WTC11 (cell line): ENCODE measurements at regions not wholly inside any gene's neighbourhood (a gene's known extent, or its start where the extent isn't known, plus 50 kb on each side); places are given as distances from the start of the nearest gene placed in this dataset.

Experiments
- ATAC-seq: fragments of 200-7000 bp; cut with Tn5 transposase; 2 replicates; pipeline ENCODE4 v1.10.0; 2021; ENCODE audit warnings: mild to moderate bottlenecking, moderate library complexity
- CTCF ChIA-PET: fragments of 300-600 bp; sonication (Branson Sonifier 250); formaldehyde crosslinking; loops from one replicate; lab custom pipeline; 2021; ENCODE audit warnings: antibody characterized with exemption; lab: Charles Lee
- POLR2A ChIA-PET: fragments of 350-600 bp; sonication (Branson Sonifier 250); formaldehyde crosslinking; loops from one replicate; lab custom pipeline; 2021; ENCODE audit warnings: antibody characterized with exemption; lab: Charles Lee
- DNase-seq: peaks from one replicate; pipeline ENCODE4 v3.0.0; 2021; ENCODE audit warnings: low spot score
- H3K27ac Mint-ChIP-seq: 2 replicates; pipeline ENCODE4 v1.8.0; 2021; ENCODE audit warnings: mixed read lengths
- H3K27me3 Mint-ChIP-seq: 2 replicates; pipeline ENCODE4 v1.8.0; 2021; ENCODE audit warnings: low read depth, mild to moderate bottlenecking, moderate library complexity, mixed read lengths
- H3K36me3 Mint-ChIP-seq: 2 replicates; pipeline ENCODE4 v1.8.0; 2021; ENCODE audit warnings: mixed read lengths
- H3K4me1 Mint-ChIP-seq: 2 replicates; pipeline ENCODE4 v1.8.0; 2022; ENCODE audit warnings: mixed read lengths
- H3K4me3 Mint-ChIP-seq: 2 replicates; pipeline ENCODE4 v1.8.0; 2021; ENCODE audit warnings: mild to moderate bottlenecking, moderate library complexity, mixed read lengths
- H3K9me3 Mint-ChIP-seq: 2 replicates; pipeline ENCODE4 v1.8.0; 2021; ENCODE audit warnings: mixed read lengths
- ARID4B ChIP-seq: sonication (generic); formaldehyde crosslinking; IDR thresholded peaks from 2 replicates; pipeline ENCODE4 v1.8.0; 2023; ENCODE audit warnings: missing genetic modification reagents, mild to moderate bottlenecking, borderline replicate concordance
- ATF2 ChIP-seq: sonication (generic); formaldehyde crosslinking; IDR thresholded peaks from 2 replicates; pipeline ENCODE4 v1.8.1; 2022; ENCODE audit warnings: low read depth, missing genetic modification reagents, borderline replicate concordance
- ATF6 ChIP-seq: sonication (generic); formaldehyde crosslinking; IDR thresholded peaks from 2 replicates; pipeline ENCODE4 v1.8.1; 2023; ENCODE audit warnings: mild to moderate bottlenecking, missing genetic modification reagents
- ETV6 ChIP-seq: sonication (generic); formaldehyde crosslinking; IDR thresholded peaks from 2 replicates; pipeline ENCODE4 v1.8.1; 2022; ENCODE audit warnings: mild to moderate bottlenecking, missing genetic modification reagents
- HMGXB4 ChIP-seq: sonication (generic); formaldehyde crosslinking; IDR thresholded peaks from 2 replicates; pipeline ENCODE4 v1.8.1; 2023; ENCODE audit warnings: mild to moderate bottlenecking, moderate library complexity, missing genetic modification reagents
- MYBL2 ChIP-seq: sonication (generic); formaldehyde crosslinking; IDR thresholded peaks from 2 replicates; pipeline ENCODE4 v1.8.1; 2023; ENCODE audit warnings: mild to moderate bottlenecking, moderate library complexity, missing genetic modification reagents
- NFATC4 ChIP-seq: fragments of 250-450 bp; sonication (Bioruptor Pico); IDR thresholded peaks from 2 replicates; pipeline ENCODE4 v1.9.0; 2021; ENCODE audit warnings: mild to moderate bottlenecking
- NFE2L1 ChIP-seq: sonication (generic); formaldehyde crosslinking; IDR thresholded peaks from 2 replicates; pipeline ENCODE4 v1.8.1; 2023; ENCODE audit warnings: missing genetic modification reagents
- PRRX2 ChIP-seq: fragments of 250-450 bp; sonication (Bioruptor Pico); IDR thresholded peaks from 2 replicates; pipeline ENCODE4 v1.8.0; 2021; ENCODE audit warnings: mild to moderate bottlenecking
- SOX15 ChIP-seq: fragments of 250-450 bp; sonication (Bioruptor Pico); IDR thresholded peaks from 2 replicates; pipeline ENCODE4 v1.9.0; 2021; ENCODE audit warnings: mild to moderate bottlenecking
- SP1 ChIP-seq: sonication (generic); formaldehyde crosslinking; conservative IDR thresholded peaks from 2 replicates; pipeline ENCODE4 v1.8.1; 2022; ENCODE audit warnings: missing genetic modification reagents
- TEAD4 ChIP-seq: sonication (generic); formaldehyde crosslinking; IDR thresholded peaks from 2 replicates; pipeline ENCODE4 v1.8.0; 2022; ENCODE audit warnings: mild to moderate bottlenecking, missing genetic modification reagents
- TP53 ChIP-seq: sonication (generic); formaldehyde crosslinking; IDR thresholded peaks from 2 replicates; pipeline ENCODE4 v1.8.1; 2023; ENCODE audit warnings: mild to moderate bottlenecking, missing genetic modification reagents
- USF2 ChIP-seq: sonication (generic); formaldehyde crosslinking; IDR thresholded peaks from 2 replicates; pipeline ENCODE4 v1.8.1; 2023; ENCODE audit warnings: mild to moderate bottlenecking, missing genetic modification reagents, moderate library complexity
- ZNF281 ChIP-seq: sonication (generic); formaldehyde crosslinking; IDR thresholded peaks from 2 replicates; pipeline ENCODE4 v1.8.0; 2023; ENCODE audit warnings: mild to moderate bottlenecking, missing genetic modification reagents
- ZNF396 ChIP-seq: fragments of 250-450 bp; sonication (Bioruptor Pico); IDR thresholded peaks from 2 replicates; pipeline ENCODE4 v1.8.0; 2021; ENCODE audit warnings: mild to moderate bottlenecking, moderate library complexity, borderline replicate concordance
- ZNF416 ChIP-seq: fragments of 250-450 bp; sonication (Bioruptor Pico); IDR thresholded peaks from 2 replicates; pipeline ENCODE4 v1.9.0; 2021; ENCODE audit warnings: mild to moderate bottlenecking, inconsistent platforms
- ZSCAN18 ChIP-seq: fragments of 250-450 bp; sonication (Bioruptor Pico); IDR thresholded peaks from 2 replicates; pipeline ENCODE4 v2.1.2; 2022; ENCODE audit warnings: mild to moderate bottlenecking, moderate library complexity

- H3K4me3 Mint-ChIP-seq: no peak overlapping the region
- H3K9me3 Mint-ChIP-seq: peaks cover 7% of the 10 kb centered on the region; the same call in 1 of the 2 replicates
- CTCF ChIA-PET: no interaction called here
- H3K27ac Mint-ChIP-seq: no peak overlapping the region
- ATAC-seq (no peak), DNase-seq (no peak)
- peaks cover 2% of the 10 kb centered on the region; the same call in 1 of the 2 replicates for H3K36me3 Mint-ChIP-seq
- POLR2A ChIA-PET: no interaction called here
- H3K4me1 Mint-ChIP-seq: peaks cover 20% of the 10 kb centered on the region
- H3K27me3 Mint-ChIP-seq: no peaks in the 10 kb centered on the region
- no peak for TF ChIP-seq SP1
- TF ChIP-seq TP53 (CRISPR knock-in tag): no peak
- TF ChIP-seq ARID4B (CRISPR knock-in tag): no peak
- TF ChIP-seq USF2: no peak
- no peak for TF ChIP-seq HMGXB4 (CRISPR knock-in tag)
- TF ChIP-seq ATF6 (CRISPR knock-in tag): no peak
- no peak for TF ChIP-seq NFE2L1 (CRISPR knock-in tag)
- no peak for TF ChIP-seq SOX15 (CRISPR knock-in tag)
- no peak for TF ChIP-seq ZNF396 (CRISPR knock-in tag)
- no peak for TF ChIP-seq ETV6 (CRISPR knock-in tag)
- no peak for TF ChIP-seq NFATC4 (CRISPR knock-in tag)
- no peak for TF ChIP-seq PRRX2 (CRISPR knock-in tag)
- no peak for TF ChIP-seq ZSCAN18
- TF ChIP-seq ATF2: no peak
- no peak for TF ChIP-seq TEAD4 (CRISPR knock-in tag)
- TF ChIP-seq MYBL2 (CRISPR knock-in tag): no peak
- no peak for TF ChIP-seq ZNF281 (CRISPR knock-in tag)
- TF ChIP-seq ZNF416: no peak
Measured at GRCh38 chrX:16403808-16404207, 236.5 kb downstream of the MAGEB17 start.
